ENCODE measurements at regions not wholly inside any gene's neighbourhood (a gene's known extent, or its start where the extent isn't known, plus 50 kb on each side); places are given as distances from the start of the nearest gene placed in this dataset.

GRCh38 chr5:168186289-168187074 lies 105.0 kb upstream of the WWC1 start:
- no peak for DNase-seq

- DNase-seq, result no peak
Measured at GRCh38 chr5:168187614-168188013, 103.8 kb upstream of the WWC1 start.

GRCh38 chr5:168188182-168188581 lies 103.3 kb upstream of the WWC1 start:
- no peak for DNase-seq

- no peak for DNase-seq
Measured at GRCh38 chr5:168192120-168192519, 99.3 kb upstream of the WWC1 start.

- no peak for DNase-seq
Measured at GRCh38 chr5:168193493-168194250, 97.8 kb upstream of the WWC1 start.

- no peak for DNase-seq
Measured at GRCh38 chr5:168195110-168195509, 96.3 kb upstream of the WWC1 start.

GRCh38 chr5:168198359-168198758 lies 93.1 kb upstream of the WWC1 start:
- DNase-seq, result no peak

GRCh38 chr5:168202996-168203395 lies 88.4 kb upstream of the WWC1 start:
- DNase-seq, result no peak

GRCh38 chr5:168204165-168204564 lies 87.3 kb upstream of the WWC1 start:
- no peak for DNase-seq

- DNase-seq, result no peak
Measured at GRCh38 chr5:168207450-168208029, 83.9 kb upstream of the WWC1 start.

GRCh38 chr5:168209244-168209995 lies 82.0 kb upstream of the WWC1 start:
- DNase-seq, result no peak

GRCh38 chr5:168209997-168210396 lies 81.4 kb upstream of the WWC1 start:
- no peak for DNase-seq

- no peak for DNase-seq
Measured at GRCh38 chr5:168211245-168211644, 80.2 kb upstream of the WWC1 start.

- DNase-seq, result no peak
Measured at GRCh38 chr5:168211936-168212335, 79.5 kb upstream of the WWC1 start.

GRCh38 chr5:168214071-168214470 lies 77.4 kb upstream of the WWC1 start:
- no peak for DNase-seq

- no peak for DNase-seq
Measured at GRCh38 chr5:168214886-168215285, 76.6 kb upstream of the WWC1 start.

GRCh38 chr5:168215646-168216045 lies 75.8 kb upstream of the WWC1 start:
- no peak for DNase-seq

GRCh38 chr5:168216989-168217388 lies 74.5 kb upstream of the WWC1 start:
- no peak for DNase-seq

GRCh38 chr5:168217497-168217896 lies 73.9 kb upstream of the WWC1 start:
- no peak for DNase-seq

- DNase-seq, result no peak
Measured at GRCh38 chr5:168218746-168219145, 72.7 kb upstream of the WWC1 start.

GRCh38 chr5:168219515-168220410 lies 71.7 kb upstream of the WWC1 start:
- DNase-seq, result peak; percentile 25 to 86

- no peak for DNase-seq
Measured at GRCh38 chr5:168224085-168224484, 67.4 kb upstream of the WWC1 start.
